Stimulated activated naive CD8-positive, alpha-beta T cell treated with anti-CD3 and anti-CD28 coated beads, Interleukin-15, Interleukin-2, amounts not matched to agents 100 U/mL and 50 U/mL, for 24 hours (primary cell): ENCODE measurements at regions not wholly inside any gene's neighbourhood (a gene's known extent, or its start where the extent isn't known, plus 50 kb on each side); places are given as distances from the start of the nearest gene placed in this dataset.
"Not testable (repeated sequence)": the region's sequence is repeated elsewhere in the genome, so short reads cannot be mapped to it uniquely, and the experiment has no call there.

Experiments used
- ATAC-seq: fragments of 150-1000 bp; cut with Tn5 transposase; one replicate; pipeline ENCODE4 v1.10.0; 2021
- DNase-seq: peaks from one replicate; pipeline ENCODE4 v3.0.0; 2021

- ATAC-seq (no peak), DNase-seq (no peak)
Measured at GRCh38 chr7:138370956-138371355, 89.1 kb upstream of the TRIM24 start.

GRCh38 chr7:138374119-138374693, 85.9 kb upstream of the TRIM24 start:
- DNase-seq: no peak
- ATAC-seq: no peak

- ATAC-seq: no peak
- no peak for DNase-seq
Measured at GRCh38 chr7:138377306-138377705, 82.8 kb upstream of the TRIM24 start.

- ATAC-seq (no peak), DNase-seq (no peak)
Measured at GRCh38 chr7:138378741-138379559, 81.1 kb upstream of the TRIM24 start.

GRCh38 chr7:138382862-138383565, 77.0 kb upstream of the TRIM24 start:
- ATAC-seq (no peak), DNase-seq (no peak)

- DNase-seq: no peak
- ATAC-seq: no peak
Measured at GRCh38 chr7:138386821-138387220, 73.2 kb upstream of the TRIM24 start.

GRCh38 chr7:138387755-138388475, 72.1 kb upstream of the TRIM24 start:
- ATAC-seq (no peak), DNase-seq (no peak)

- DNase-seq (no peak), ATAC-seq (no peak)
Measured at GRCh38 chr7:138388673-138389491, 71.2 kb upstream of the TRIM24 start.

GRCh38 chr7:138395763-138396162, 64.3 kb upstream of the TRIM24 start:
- DNase-seq: no peak
- no peak for ATAC-seq

- ATAC-seq: no peak
- DNase-seq: no peak
Measured at GRCh38 chr7:138396251-138397070, 63.6 kb upstream of the TRIM24 start.

- ATAC-seq, DNase-seq: not testable (repeated sequence)
Measured at GRCh38 chr7:138397071-138397433, 63.0 kb upstream of the TRIM24 start.

- no peak for DNase-seq
Measured at GRCh38 chr7:138398857-138399256, 61.2 kb upstream of the TRIM24 start.

GRCh38 chr7:138400400-138400886, 59.6 kb upstream of the TRIM24 start:
- no peak for DNase-seq
- no peak for ATAC-seq

More at GRCh38 chr7:138398857-138399256, 61.2 kb upstream of the TRIM24 start:
- no peak for ATAC-seq

GRCh38 chr7:138402749-138403148, 57.3 kb upstream of the TRIM24 start:
- DNase-seq: no peak
- no peak for ATAC-seq

- ATAC-seq (no peak), DNase-seq (no peak)
Measured at GRCh38 chr7:138405496-138405895, 54.6 kb upstream of the TRIM24 start.

- ATAC-seq (no peak), DNase-seq (no peak)
Measured at GRCh38 chr7:138407792-138408191, 52.3 kb upstream of the TRIM24 start.
